GM21360 (cell line): ENCODE measurements at regions not wholly inside any gene's neighbourhood (a gene's known extent, or its start where the extent isn't known, plus 50 kb on each side); places are given as distances from the start of the nearest gene placed in this dataset.

ENCODE experiments used
- ATAC-seq: cut with Tn5 transposase; IDR thresholded peaks from one replicate; pipeline ENCODE4 v1.9.1; 2021; ENCODE audit warnings: mild to moderate bottlenecking, moderate library complexity; ENCODE audit not compliant: unreplicated experiment

DNA sequence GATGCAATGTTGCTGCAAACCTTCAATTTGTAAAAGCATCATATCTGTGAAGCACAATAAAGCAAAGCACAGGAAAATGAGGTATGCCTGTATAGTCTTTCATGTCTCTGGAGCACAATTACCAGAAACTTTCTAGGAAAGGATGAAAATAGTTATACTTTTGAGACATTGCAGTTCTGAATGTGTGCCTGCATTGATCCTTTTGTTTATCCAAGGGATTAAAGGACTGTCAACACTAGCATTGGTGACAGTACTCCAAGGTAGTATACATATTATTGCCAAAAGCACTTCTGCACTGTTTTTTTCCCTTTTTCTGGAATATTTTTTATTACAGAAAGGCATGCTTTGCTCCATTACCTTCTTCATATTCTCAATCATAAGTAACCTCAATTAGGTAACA is 476.0 kb downstream of the GABRG1 start:
- ATAC-seq = no peak

GRCh38 chr4:45646885-45647590 is 476.8 kb downstream of the GABRG1 start:
- no peak for ATAC-seq

DNA sequence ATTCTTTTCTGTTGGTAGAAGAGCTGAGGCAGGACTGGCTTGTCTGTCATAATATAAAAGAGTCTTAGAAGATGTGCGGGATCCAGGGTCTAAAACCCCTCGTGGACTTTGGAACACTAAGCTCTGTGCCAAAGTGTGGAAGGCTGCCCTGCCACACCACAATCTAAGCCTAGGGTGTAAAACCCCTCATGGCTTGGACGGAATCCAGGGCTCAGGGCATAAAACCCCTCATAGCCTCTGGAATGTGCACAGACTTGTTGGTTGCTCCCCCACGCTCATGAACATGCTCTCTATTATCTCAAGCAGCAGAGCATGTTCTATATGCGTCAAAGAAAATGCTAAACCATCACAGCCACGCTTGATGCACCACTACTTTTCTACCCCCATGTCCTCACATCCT is 483.6 kb downstream of the GABRG1 start:
- no peak for ATAC-seq

DNA sequence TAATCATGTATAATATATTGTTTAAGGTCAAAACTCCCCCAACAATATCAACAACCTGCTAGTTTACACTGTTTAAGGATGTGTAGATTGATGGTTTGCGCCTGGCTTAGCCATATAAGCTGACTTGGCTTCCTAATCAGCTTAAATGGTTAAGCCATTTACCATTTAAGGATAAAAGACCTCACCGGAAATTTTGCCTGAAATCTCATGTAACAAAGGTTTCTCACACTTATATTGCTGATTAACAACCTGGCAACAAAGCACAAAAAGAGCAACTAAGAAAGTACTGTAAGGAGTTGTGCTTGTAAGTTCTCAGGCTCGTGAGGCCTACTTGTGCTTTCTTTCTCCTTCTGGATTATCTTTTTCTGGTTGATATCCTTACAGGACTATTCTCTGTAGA is 485.2 kb downstream of the GABRG1 start:
- ATAC-seq = no peak

DNA sequence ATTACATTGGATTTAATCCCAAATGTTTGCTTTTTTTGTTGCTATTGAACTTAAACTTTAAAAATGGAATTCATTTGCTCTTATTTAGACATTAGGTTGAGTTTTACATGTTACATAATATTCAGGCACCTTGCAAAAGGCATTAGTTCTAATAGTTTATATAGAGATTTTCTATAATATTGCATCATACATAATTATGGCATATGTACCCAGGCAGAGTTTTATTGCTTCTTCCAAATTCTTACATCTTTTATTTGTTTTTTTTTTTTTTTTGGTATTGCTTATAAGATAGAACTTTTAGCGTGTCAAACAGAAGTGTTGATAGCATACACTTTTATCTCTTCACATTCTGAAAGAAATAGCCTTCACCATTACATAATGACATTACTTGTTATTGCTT is 487.7 kb downstream of the GABRG1 start:
- no peak for ATAC-seq

DNA sequence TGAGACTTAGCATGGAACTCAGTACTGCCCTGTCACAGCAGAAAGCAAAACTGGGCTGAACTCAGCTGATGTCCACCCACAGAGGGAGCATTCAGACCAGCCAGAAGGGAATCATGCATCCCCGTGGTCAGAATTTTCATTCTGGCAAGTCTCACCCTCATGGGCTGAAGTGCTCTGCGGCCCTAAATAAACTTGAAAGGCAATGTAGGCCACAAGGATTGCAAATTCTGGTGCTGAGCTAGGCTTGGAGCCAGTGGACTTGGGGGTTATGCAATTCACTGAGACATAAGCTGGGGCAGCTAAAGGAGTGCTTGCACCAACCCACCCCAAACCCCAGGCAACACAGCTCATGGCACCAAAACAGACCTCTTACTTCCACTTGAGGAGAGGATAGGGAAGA is 494.1 kb downstream of the GABRG1 start:
- no peak for ATAC-seq

DNA sequence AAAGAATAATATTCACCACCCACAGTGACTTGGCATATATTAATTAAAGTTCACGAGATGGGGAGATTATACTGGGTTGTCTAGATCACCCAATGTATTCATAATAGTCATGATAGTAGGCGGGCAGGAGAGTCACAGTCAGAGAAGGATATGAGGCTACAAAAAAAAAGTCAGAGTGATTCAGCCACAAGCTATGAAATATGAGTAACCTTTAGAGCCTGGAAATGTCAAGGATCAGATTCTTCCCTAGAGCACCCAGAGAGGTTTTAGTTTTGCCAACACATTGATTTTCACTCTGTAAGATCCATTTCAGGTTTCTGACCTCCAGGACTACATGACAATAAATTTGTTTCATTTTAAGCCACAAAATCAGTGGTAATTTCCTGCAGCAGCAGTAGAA is 501.9 kb downstream of the GABRG1 start:
- no peak for ATAC-seq

- no peak for ATAC-seq
Observed at GRCh38 chr4:45620808-45621207, 503.0 kb downstream of the GABRG1 start.

- no peak for ATAC-seq
Observed at GRCh38 chr4:45596379-45597101, 527.3 kb downstream of the GABRG1 start.

DNA sequence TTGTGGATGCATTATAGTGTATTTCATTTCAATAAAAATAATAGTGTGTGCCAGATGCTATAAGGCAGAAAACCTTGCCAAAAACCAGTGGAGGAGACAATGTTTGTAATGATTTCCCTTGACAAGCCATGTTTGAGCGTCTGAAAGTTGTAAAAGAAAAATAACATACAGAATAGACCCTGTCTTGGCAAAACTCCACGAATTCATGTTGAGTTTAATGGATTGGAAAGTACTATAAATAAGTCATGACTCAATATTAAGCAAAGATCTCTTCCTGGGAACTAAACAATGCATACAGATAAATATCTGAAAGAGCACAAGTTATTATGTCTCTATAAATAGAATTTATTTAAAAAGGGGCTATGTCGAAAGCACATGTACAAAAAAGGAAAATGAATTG is 543.5 kb downstream of the GABRG1 start:
- no peak for ATAC-seq

- no peak for ATAC-seq
Observed at GRCh38 chr4:45578874-45579273, 545.0 kb downstream of the GABRG1 start.

- ATAC-seq = no peak
Observed at GRCh38 chr4:45576275-45576674, 547.6 kb downstream of the GABRG1 start.

DNA sequence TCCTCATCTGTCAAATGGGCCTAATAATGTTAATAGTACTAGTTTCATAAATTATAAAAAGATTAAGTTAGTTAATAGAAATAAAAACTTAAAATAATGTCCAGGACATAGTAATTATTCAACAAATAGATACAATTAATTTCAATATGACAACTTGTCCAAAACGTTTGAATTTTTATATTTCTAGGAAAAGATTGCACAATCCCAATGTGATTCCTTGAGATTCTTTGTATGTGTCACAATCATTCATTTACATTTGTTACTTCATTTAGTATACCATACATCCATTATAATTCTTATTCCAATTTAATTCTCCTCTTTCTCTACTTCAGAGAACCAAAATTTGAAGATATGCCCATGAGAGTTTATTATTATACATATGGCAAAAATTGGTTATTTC is 554.2 kb downstream of the GABRG1 start:
- no peak for ATAC-seq

- ATAC-seq = no peak
Observed at GRCh38 chr4:45568694-45569093, 555.2 kb downstream of the GABRG1 start.

GRCh38 chr4:45566896-45567603 is 556.8 kb downstream of the GABRG1 start:
- ATAC-seq = no peak

GRCh38 chr4:45554423-45554822 is 569.4 kb downstream of the GABRG1 start:
- ATAC-seq = no peak

- ATAC-seq = no peak
Observed at GRCh38 chr4:45550766-45551366, 573.0 kb downstream of the GABRG1 start.

GRCh38 chr4:45539142-45539814 is 584.6 kb downstream of the GABRG1 start:
- ATAC-seq = no peak

- no peak for ATAC-seq
Observed at GRCh38 chr4:45530498-45530897, 593.4 kb downstream of the GABRG1 start.

- ATAC-seq = no peak
Observed at GRCh38 chr4:45527160-45527559, 596.7 kb downstream of the GABRG1 start.

- no peak for ATAC-seq
Observed at GRCh38 chr4:45518832-45519231, 605.0 kb downstream of the GABRG1 start.
